CD14-positive monocyte (primary cell): ENCODE measurements at regions not wholly inside any gene's neighbourhood (a gene's known extent, or its start where the extent isn't known, plus 50 kb on each side); places are given as distances from the start of the nearest gene placed in this dataset.

Experiments used
- DNase-seq, 3 donors: peaks; one replicate each; pipeline ENCODE4 v3.0.0-alpha.2; 2011 to 2022
- H2AFZ ChIP-seq: 2 replicates; pipeline ENCODE4 v1.6.0; 2012; ENCODE audit warnings: mild to moderate bottlenecking, low read depth, low read length, inconsistent platforms; ENCODE audit not compliant: insufficient read depth, poor library complexity, severe bottlenecking
- H3K27ac ChIP-seq, 2 donors: 1 replicate in 1 of 2; 2 replicates in 1 of 2; pipeline ENCODE4 v1.5.1; 2012 to 2013; ENCODE audit warnings: low read length in 2 of 2, control low read depth in 1 of 2, inconsistent platforms in 1 of 2, low read depth in 1 of 2, mild to moderate bottlenecking in 1 of 2
- H3K27me3 ChIP-seq, 2 donors: one replicate each; pipeline versions ENCODE4 v1.6.0 to v1.6.1; 2011 to 2013; ENCODE audit warnings: low read length in 2 of 2; ENCODE audit not compliant: control insufficient read depth in 2 of 2, insufficient read depth in 2 of 2
- H3K36me3 ChIP-seq, 2 donors: replicated peaks in 1 of 2; 1 replicate in 1 of 2; 2 replicates in 1 of 2; pipeline versions ENCODE4 v1.5.1 to v1.6.1; 2012 to 2013; ENCODE audit warnings: low read length in 2 of 2, control low read depth in 1 of 2, inconsistent platforms in 1 of 2, mild to moderate bottlenecking in 1 of 2; ENCODE audit not compliant: insufficient read depth in 2 of 2, control insufficient read depth in 1 of 2
- H3K4me1 ChIP-seq, 2 donors: 1 replicate in 1 of 2; 2 replicates in 1 of 2; pipeline versions ENCODE4 v1.5.1 to v1.6.1; 2012 to 2013; ENCODE audit warnings: low read length in 2 of 2, control low read depth in 1 of 2, inconsistent platforms in 1 of 2, mild to moderate bottlenecking in 1 of 2, moderate library complexity in 1 of 2; ENCODE audit not compliant: insufficient read depth in 2 of 2, control insufficient read depth in 1 of 2
- H3K4me2 ChIP-seq: replicated peaks from 2 replicates; pipeline ENCODE3; 2012; ENCODE audit warnings: low read length, moderate library complexity, mild to moderate bottlenecking; ENCODE audit not compliant: poor library complexity, severe bottlenecking; ENCODE audit errors: extremely low read depth
- H3K4me3 ChIP-seq, 3 experiments: fragments of 200-600 bp in 1 of 3; sonication (generic) in 1 of 3; replicated peaks in 1 of 3; 1 replicate in 2 of 3; 2 replicates in 1 of 3; pipeline ENCODE4 v1.5.1; 2011 to 2013; ENCODE audit warnings: low read length in 3 of 3, mild to moderate bottlenecking in 3 of 3, control low read depth in 2 of 3, low read depth in 2 of 3, inconsistent platforms in 1 of 3, moderate library complexity in 1 of 3
- H3K79me2 ChIP-seq: 2 replicates; pipeline ENCODE4 v1.6.0; 2012; ENCODE audit warnings: mild to moderate bottlenecking, control low read depth, inconsistent platforms, low read length, moderate library complexity; ENCODE audit not compliant: insufficient read depth
- H3K9ac ChIP-seq: 2 replicates; pipeline ENCODE4 v1.6.0; 2017; ENCODE audit warnings: low read length, mild to moderate bottlenecking; ENCODE audit not compliant: insufficient read depth, poor library complexity, severe bottlenecking
- H3K9me3 ChIP-seq, 2 donors: replicated peaks in 1 of 2; 1 replicate in 1 of 2; 2 replicates in 1 of 2; pipeline versions ENCODE4 v1.5.1 to v1.6.1; 2012 to 2013; ENCODE audit warnings: low read length in 2 of 2, control low read depth in 1 of 2; ENCODE audit not compliant: control insufficient read depth in 1 of 2, insufficient read depth in 1 of 2
- H4K20me1 ChIP-seq: 2 replicates; pipeline ENCODE4 v1.6.0; 2012; ENCODE audit warnings: mild to moderate bottlenecking, low read length, control low read depth, moderate library complexity; ENCODE audit not compliant: insufficient read depth
- H3K27ac Mint-ChIP-seq, 7 donors: one replicate each; pipeline ENCODE4 v1.8.0; 2020; ENCODE audit warnings: mild to moderate bottlenecking in 7 of 7, mixed read lengths in 7 of 7, moderate library complexity in 6 of 7, inconsistent platforms in 2 of 7
- H3K27me3 Mint-ChIP-seq, 3 donors: one replicate each; pipeline ENCODE4 v1.8.0; 2021 to 2022; ENCODE audit warnings: low read depth in 3 of 3, mild to moderate bottlenecking in 3 of 3, mixed read lengths in 3 of 3, moderate library complexity in 3 of 3, inconsistent platforms in 1 of 3
- H3K36me3 Mint-ChIP-seq, 2 donors: one replicate each; pipeline ENCODE4 v1.8.0; 2020; ENCODE audit warnings: mixed read lengths in 2 of 2, inconsistent platforms in 1 of 2, mild to moderate bottlenecking in 1 of 2
- H3K4me1 Mint-ChIP-seq: one replicate; pipeline ENCODE4 v1.8.0; 2020; ENCODE audit warnings: mild to moderate bottlenecking, mixed read lengths
- H3K4me3 Mint-ChIP-seq, 2 donors: one replicate each; pipeline ENCODE4 v1.8.0; 2020; ENCODE audit warnings: mild to moderate bottlenecking in 2 of 2, mixed read lengths in 2 of 2, moderate library complexity in 1 of 2
- H3K9me3 Mint-ChIP-seq, 7 donors: one replicate each; pipeline ENCODE4 v1.8.0; 2020 to 2022; ENCODE audit warnings: mixed read lengths in 7 of 7, mild to moderate bottlenecking in 6 of 7, moderate library complexity in 6 of 7, inconsistent platforms in 2 of 7
- WGBS: methylation state at CpG from one replicate; pipeline ENCODE4 v1.1.5; 2013; ENCODE audit warnings: missing lambda C conversion rate; ENCODE audit not compliant: insufficient coverage; 5-methylcytosine and 5-hydroxymethylcytosine counted together
- intact Hi-C, 2 donors: fragments of 100-400 bp; cut with micrococcal nuclease; formaldehyde crosslinking; loops; one replicate each; pipeline versions ENCODE4 v1.15.0 to v1.15.1; 2023
- TF ChIP-seq, protein P1 (sequence below): fragments of 200-600 bp; IDR thresholded peaks from one replicate; pipeline ENCODE4 v1.8.0; 2022; ENCODE audit warnings: antibody characterized with exemption, mild to moderate bottlenecking

DNA sequence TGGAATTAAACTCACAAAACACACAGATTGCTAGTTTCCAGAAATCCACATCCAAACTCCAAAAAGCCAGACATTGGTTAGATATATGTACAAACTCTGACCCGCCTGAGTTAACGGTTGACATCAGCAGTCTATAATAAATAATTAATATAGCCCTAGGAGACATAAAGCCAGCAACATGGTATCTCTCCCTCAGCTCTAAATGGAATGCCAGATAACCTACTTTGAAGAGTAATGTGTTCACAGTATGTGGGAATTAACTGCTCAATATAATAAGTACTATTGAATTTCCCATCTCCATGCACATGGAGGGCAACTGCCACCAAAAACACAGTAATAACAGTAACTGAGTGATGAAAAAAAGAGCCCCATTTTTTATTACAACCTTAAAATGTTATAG is 383.2 kb downstream of the CD83 start:
- H3K27me3 Mint-ChIP-seq, result peaks cover 0 to 5% (median 3%) of the 10 kb centered on the region in 3 donors
- Histone ChIP-seq H3K9me3 (no peaks in the 10 kb centered on the region), H2AFZ (no peak overlapping the region), H3K4me1 (no peaks in the 10 kb centered on the region), H3K27me3 (no peaks in the 10 kb centered on the region), H3K79me2 (no peaks in the 10 kb centered on the region), H3K4me2 (no peak overlapping the region), H3K36me3 (no peaks in the 10 kb centered on the region), H3K4me3 (no peak overlapping the region), H3K9ac (no peak overlapping the region), H3K27ac (no peak overlapping the region), H4K20me1 (no peaks in the 10 kb centered on the region)
- DNase-seq, result no peak
- intact Hi-C loops, result no loop called here
- TF ChIP-seq, protein P1, sequence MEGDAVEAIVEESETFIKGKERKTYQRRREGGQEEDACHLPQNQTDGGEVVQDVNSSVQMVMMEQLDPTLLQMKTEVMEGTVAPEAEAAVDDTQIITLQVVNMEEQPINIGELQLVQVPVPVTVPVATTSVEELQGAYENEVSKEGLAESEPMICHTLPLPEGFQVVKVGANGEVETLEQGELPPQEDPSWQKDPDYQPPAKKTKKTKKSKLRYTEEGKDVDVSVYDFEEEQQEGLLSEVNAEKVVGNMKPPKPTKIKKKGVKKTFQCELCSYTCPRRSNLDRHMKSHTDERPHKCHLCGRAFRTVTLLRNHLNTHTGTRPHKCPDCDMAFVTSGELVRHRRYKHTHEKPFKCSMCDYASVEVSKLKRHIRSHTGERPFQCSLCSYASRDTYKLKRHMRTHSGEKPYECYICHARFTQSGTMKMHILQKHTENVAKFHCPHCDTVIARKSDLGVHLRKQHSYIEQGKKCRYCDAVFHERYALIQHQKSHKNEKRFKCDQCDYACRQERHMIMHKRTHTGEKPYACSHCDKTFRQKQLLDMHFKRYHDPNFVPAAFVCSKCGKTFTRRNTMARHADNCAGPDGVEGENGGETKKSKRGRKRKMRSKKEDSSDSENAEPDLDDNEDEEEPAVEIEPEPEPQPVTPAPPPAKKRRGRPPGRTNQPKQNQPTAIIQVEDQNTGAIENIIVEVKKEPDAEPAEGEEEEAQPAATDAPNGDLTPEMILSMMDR, result no peak
- H3K9me3 Mint-ChIP-seq, result peaks cover 1 to 10% (median 5%) of the 10 kb centered on the region in 7 donors
- no peak overlapping the region for H3K4me3 Mint-ChIP-seq
- no peaks in the 10 kb centered on the region for H3K4me1 Mint-ChIP-seq
- no peaks in the 10 kb centered on the region for H3K36me3 Mint-ChIP-seq
- WGBS, result no CpG with 5 or more reads among the region's 2 CpGs
- H3K27ac Mint-ChIP-seq, result no peak overlapping the region

DNA sequence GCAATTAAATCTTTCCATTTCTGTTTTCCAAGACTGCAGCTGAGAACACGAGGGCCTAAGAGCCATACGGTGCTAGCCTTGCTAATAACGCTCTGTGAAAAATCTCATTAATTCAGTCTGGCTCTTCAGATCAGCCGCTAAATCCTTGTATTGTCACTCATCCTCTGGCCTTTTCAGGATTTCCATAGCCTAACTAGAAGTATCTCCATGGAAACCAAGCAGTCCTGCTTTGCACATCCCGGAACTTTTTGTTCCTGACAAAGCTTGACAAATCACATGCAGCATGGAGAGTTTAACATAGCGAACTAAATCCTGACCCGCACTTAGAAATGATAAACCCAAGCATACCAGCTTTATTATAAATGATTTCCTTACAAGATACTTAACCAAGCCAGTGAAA is 383.7 kb downstream of the CD83 start:
- Histone ChIP-seq H3K36me3 (no peaks in the 10 kb centered on the region), H3K4me2 (no peak overlapping the region), H3K79me2 (no peaks in the 10 kb centered on the region), H4K20me1 (no peaks in the 10 kb centered on the region), H2AFZ (no peak overlapping the region), H3K27ac (no peak overlapping the region), H3K4me3 (no peak overlapping the region), H3K4me1 (no peaks in the 10 kb centered on the region), H3K9ac (no peak overlapping the region), H3K9me3 (no peaks in the 10 kb centered on the region), H3K27me3 (no peaks in the 10 kb centered on the region)
- intact Hi-C loops, result no loop called here
- 96% methylated on average over 5 of the region's 7 CpGs for WGBS
- no peaks in the 10 kb centered on the region for H3K4me1 Mint-ChIP-seq
- H3K4me3 Mint-ChIP-seq, result no peak overlapping the region
- H3K27ac Mint-ChIP-seq, result no peak overlapping the region
- DNase-seq, result no peak
- H3K9me3 Mint-ChIP-seq, result peaks cover 1 to 10% (median 5%) of the 10 kb centered on the region in 7 donors
- H3K27me3 Mint-ChIP-seq, result peaks cover 0 to 5% (median 3%) of the 10 kb centered on the region in 3 donors
- no peaks in the 10 kb centered on the region for H3K36me3 Mint-ChIP-seq
- TF ChIP-seq, protein P1, result no peak
